OCI-LY7 (cell line): ENCODE measurements at regions not wholly inside any gene's neighbourhood (a gene's known extent, or its start where the extent isn't known, plus 50 kb on each side); places are given as distances from the start of the nearest gene placed in this dataset.

Experiments
- BruUV-seq: library from RNA; stranded (reverse); fragments of 400-500 nt; replicated peaks from 2 replicates; lab custom pipeline; 2021; lab: Mats Ljungman, UMichigan
- CTCF ChIA-PET: fragments of 300-600 bp; sonication (Branson Sonifier 250); formaldehyde crosslinking; loops from one replicate; lab custom pipeline; 2022; ENCODE audit warnings: antibody characterized with exemption; ENCODE audit not compliant: unreplicated experiment; lab: Charles Lee
- POLR2A ChIA-PET: fragments of 300-600 bp; sonication (Branson Sonifier 250); formaldehyde crosslinking; loops from one replicate; lab custom pipeline; 2022; ENCODE audit warnings: antibody characterized with exemption; lab: Charles Lee
- DNase-seq: peaks from one replicate; pipeline ENCODE4 v3.0.0-alpha.2; 2015; ENCODE audit warnings: low spot score
- H2AFZ ChIP-seq: fragments of 200-600 bp; sonication (generic), shearing (Covaris generic); 2 replicates; pipeline ENCODE4 v1.6.1; 2014; ENCODE audit warnings: mild to moderate bottlenecking, antibody characterized with exemption, low read length, moderate library complexity
- H3K27ac ChIP-seq: fragments of 200-600 bp; sonication (generic); 2 replicates; pipeline ENCODE4 v1.5.1; 2014; ENCODE audit warnings: mixed run types, low read depth, mild to moderate bottlenecking, moderate library complexity, low read length, inconsistent platforms; ENCODE audit not compliant: poor library complexity, severe bottlenecking
- H3K36me3 ChIP-seq: fragments of 200-600 bp; sonication (generic); 2 replicates; pipeline ENCODE4 v1.6.1; 2014; ENCODE audit warnings: mild to moderate bottlenecking, antibody characterized with exemption, low read length, moderate library complexity, mixed read lengths; ENCODE audit not compliant: insufficient read depth
- H3K4me1 ChIP-seq: fragments of 200-600 bp; sonication (generic); 2 replicates; pipeline ENCODE4 v1.5.1; 2014; ENCODE audit warnings: mild to moderate bottlenecking, low read length; ENCODE audit not compliant: insufficient read depth, poor library complexity, severe bottlenecking
- H3K4me2 ChIP-seq: fragments of 200-600 bp; sonication (generic); 2 replicates; pipeline ENCODE4 v1.6.1; 2014; ENCODE audit warnings: mild to moderate bottlenecking, low read length
- H3K4me3 ChIP-seq: fragments of 200-600 bp; sonication (generic); 2 replicates; pipeline ENCODE4 v1.5.1; 2014; ENCODE audit warnings: mild to moderate bottlenecking, low read depth, low read length; ENCODE audit not compliant: poor library complexity, severe bottlenecking
- H3K79me2 ChIP-seq: fragments of 200-600 bp; sonication (generic); 2 replicates; pipeline ENCODE4 v1.6.1; 2016; ENCODE audit warnings: low read depth, mild to moderate bottlenecking, low read length, moderate library complexity, mixed read lengths; ENCODE audit not compliant: insufficient read depth
- H3K9me2 ChIP-seq: fragments of 200-600 bp; sonication (generic); 2 replicates; pipeline ENCODE4 v1.6.1; 2016; ENCODE audit warnings: mild to moderate bottlenecking, low read length, mixed read lengths; ENCODE audit not compliant: insufficient read depth
- H3K9me3 ChIP-seq: fragments of 200-600 bp; sonication (generic); 2 replicates; pipeline ENCODE4 v1.6.1; 2014; ENCODE audit warnings: mild to moderate bottlenecking, mixed run types, low read length, mixed read lengths
- H4K20me1 ChIP-seq: fragments of 200-600 bp; sonication (generic); 2 replicates; pipeline ENCODE4 v1.6.1; 2014; ENCODE audit warnings: mild to moderate bottlenecking, antibody characterized with exemption, low read length, moderate library complexity, mixed read lengths; ENCODE audit not compliant: insufficient read depth
- EZH2phosphoT487 ChIP-seq: fragments of 200-600 bp; sonication (generic); IDR thresholded peaks from 2 replicates; pipeline ENCODE4 v1.6.1; 2018; ENCODE audit warnings: low read depth, borderline replicate concordance, mild to moderate bottlenecking, mixed run types, antibody characterized with exemption, low read length, moderate library complexity, mixed read lengths
- intact Hi-C: fragments of 100-400 bp; cut with micrococcal nuclease; formaldehyde crosslinking; loops from one replicate; pipeline ENCODE4 v1.10.0; 2022; ENCODE audit not compliant: unreplicated experiment
- TF ChIP-seq, protein P1 (sequence below): fragments of 200-600 bp; sonication (generic); conservative IDR thresholded peaks from 2 replicates; pipeline ENCODE4 v1.5.1; 2014; ENCODE audit warnings: mild to moderate bottlenecking, antibody characterized with exemption, low read length, moderate library complexity, mixed read lengths

DNA sequence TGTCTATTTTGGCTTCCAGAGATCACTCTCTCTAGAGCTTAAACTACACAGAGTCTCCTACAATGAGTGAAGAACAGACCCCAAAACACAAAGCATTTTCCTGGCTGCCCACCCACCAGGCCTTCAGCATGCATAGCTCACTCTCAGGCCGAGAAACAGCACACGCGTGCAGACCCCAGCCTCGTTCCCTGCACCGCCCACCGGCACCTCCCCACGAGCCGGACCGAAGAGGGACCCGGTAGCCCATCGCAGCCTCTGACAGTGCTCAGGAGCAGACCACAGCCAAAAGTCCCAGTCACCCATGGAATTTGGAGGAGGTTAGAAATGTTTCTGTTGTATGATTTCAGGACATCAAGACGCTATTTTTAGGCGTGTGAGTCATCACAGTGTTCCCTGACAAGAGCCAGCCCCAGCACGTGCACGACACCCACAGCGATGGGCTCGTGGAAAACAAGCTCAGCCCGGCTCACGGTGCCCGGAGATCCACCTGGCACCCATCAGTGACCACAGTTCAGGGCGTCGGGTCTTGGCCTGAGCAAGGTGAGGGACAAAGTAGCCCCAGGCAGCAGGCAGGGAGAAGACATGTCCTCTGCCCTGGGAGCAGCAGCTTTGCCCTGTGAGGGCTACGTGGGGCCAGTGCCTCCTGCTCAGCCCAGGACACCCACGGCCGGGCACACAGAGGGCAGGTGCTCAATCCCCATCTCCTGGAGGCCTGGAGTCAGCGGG, 50.1 kb upstream of the SPACA7 start:
- DNase-seq, result no peak
- no TSS peak for BruUV-seq
- intact Hi-C loops, result no loop called here
- Histone ChIP-seq H3K27ac (no peak overlapping the region), H3K4me2 (no peak overlapping the region), H3K4me1 (no peaks in the 10 kb centered on the region), H2AFZ (no peak overlapping the region), H3K9me3 (no peaks in the 10 kb centered on the region), H3K79me2 (no peaks in the 10 kb centered on the region), H3K4me3 (no peak overlapping the region), H3K36me3 (no peaks in the 10 kb centered on the region), H3K9me2 (no peaks in the 10 kb centered on the region), H4K20me1 (no peaks in the 10 kb centered on the region)
- ChIA-PET POLR2A (no interaction called here), CTCF (no interaction called here)
- no peak for TF ChIP-seq EZH2phosphoT487
- TF ChIP-seq, protein P1, sequence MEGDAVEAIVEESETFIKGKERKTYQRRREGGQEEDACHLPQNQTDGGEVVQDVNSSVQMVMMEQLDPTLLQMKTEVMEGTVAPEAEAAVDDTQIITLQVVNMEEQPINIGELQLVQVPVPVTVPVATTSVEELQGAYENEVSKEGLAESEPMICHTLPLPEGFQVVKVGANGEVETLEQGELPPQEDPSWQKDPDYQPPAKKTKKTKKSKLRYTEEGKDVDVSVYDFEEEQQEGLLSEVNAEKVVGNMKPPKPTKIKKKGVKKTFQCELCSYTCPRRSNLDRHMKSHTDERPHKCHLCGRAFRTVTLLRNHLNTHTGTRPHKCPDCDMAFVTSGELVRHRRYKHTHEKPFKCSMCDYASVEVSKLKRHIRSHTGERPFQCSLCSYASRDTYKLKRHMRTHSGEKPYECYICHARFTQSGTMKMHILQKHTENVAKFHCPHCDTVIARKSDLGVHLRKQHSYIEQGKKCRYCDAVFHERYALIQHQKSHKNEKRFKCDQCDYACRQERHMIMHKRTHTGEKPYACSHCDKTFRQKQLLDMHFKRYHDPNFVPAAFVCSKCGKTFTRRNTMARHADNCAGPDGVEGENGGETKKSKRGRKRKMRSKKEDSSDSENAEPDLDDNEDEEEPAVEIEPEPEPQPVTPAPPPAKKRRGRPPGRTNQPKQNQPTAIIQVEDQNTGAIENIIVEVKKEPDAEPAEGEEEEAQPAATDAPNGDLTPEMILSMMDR, result no peak
